GM18858 (cell line): ENCODE measurements at regions not wholly inside any gene's neighbourhood (a gene's known extent, or its start where the extent isn't known, plus 50 kb on each side); places are given as distances from the start of the nearest gene placed in this dataset.

Source experiments
- ATAC-seq: cut with Tn5 transposase; IDR thresholded peaks from one replicate; pipeline ENCODE4 v1.9.1; 2021; ENCODE audit not compliant: unreplicated experiment

GRCh38 chr18:66682855-66683322, 79.0 kb upstream of the CDH19 start:
- ATAC-seq, result no peak

DNA sequence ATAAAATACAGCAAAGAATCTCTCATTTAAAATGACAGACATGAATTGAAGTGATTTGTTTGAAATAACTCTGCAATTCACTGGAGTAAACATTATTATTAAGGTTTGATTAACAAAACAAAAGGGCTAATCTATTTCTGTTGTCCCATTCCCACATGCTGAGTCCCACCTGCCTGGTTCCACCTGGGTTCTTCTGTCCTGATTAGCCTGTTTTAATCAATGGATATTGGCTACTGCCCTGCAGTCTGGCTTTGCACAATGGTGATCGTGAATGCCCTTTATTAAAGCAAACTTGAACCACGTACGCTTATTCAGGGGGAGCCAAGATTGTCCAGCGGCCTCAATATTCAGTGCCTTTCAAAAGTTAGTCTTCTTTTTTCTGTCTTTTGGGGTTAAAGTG, 72.8 kb upstream of the CDH19 start:
- no peak for ATAC-seq

DNA sequence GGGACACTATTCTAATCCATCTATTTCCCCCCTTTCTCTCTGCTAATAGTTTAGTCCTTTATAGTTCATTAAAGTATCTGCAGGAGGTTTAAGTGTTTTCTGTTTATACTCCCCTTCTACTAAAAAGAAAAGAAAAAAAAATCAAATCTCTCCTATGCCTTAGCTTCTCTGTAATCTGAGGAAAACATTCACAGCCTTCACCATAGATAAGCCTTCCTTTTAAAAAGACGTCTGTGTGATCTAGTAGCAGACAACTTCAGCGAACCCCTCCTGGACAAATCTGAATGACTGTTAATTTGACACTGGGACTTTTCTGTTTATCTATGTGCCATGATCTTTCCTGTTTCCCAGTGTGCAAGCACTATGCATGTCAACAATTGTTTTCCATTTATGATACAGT, 70.4 kb upstream of the CDH19 start:
- no peak for ATAC-seq

GRCh38 chr18:66668706-66669105, 64.8 kb upstream of the CDH19 start:
- ATAC-seq, result no peak

DNA sequence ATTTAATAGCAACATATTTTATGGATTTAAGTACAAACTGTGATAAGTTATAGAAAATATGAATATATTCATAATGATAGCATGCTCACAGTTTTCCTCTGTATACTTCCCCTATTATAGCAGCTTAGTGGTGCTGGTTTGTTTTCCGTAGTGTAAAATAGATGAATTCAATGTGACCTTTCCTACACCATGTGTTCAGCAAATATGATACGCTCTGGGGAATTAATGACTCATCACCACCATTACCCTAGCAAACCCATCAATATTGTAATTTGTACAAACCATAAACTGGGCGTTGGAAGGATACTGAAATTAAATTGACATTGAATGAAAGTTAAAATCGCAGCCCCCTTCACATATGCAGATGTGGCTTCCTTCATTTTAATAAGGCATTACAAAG, 58.7 kb upstream of the CDH19 start:
- ATAC-seq, result no peak

DNA sequence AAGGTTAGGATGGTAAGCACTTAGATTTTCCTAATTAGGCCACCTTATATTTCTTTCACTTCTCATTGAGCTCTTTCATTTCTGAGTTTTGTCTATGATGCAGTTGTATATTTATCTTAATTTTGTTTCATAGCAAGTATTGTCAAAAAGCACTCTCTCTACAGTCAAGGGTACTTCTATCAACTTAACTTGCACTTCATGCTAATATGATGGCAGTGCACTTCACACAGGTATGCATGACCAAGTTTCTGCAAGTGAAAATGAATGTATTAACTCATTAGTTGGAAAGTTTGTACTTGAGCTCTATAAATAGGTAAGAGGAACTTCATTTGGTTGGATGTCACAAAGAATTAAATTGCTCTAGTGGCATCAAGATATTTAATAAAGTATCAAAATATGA, 51.5 kb upstream of the CDH19 start:
- no peak for ATAC-seq
